ENCODE measurements at regions not wholly inside any gene's neighbourhood (a gene's known extent, or its start where the extent isn't known, plus 50 kb on each side); places are given as distances from the start of the nearest gene placed in this dataset.

GRCh38 chr11:27869701-27870100 lies 169.4 kb upstream of the BDNF start:
- no peak overlapping the region for H3K4me3 Mint-ChIP-seq
- H3K36me3 Mint-ChIP-seq: no peaks in the 10 kb centered on the region
- no peak overlapping the region for H2AFZ ChIP-seq (ENCODE audit: insufficient read depth, low read depth, low read length, poor library complexity, severe bottlenecking)
- H4K20me1 ChIP-seq (ENCODE audit: insufficient read depth, low read length): no peaks in the 10 kb centered on the region
- no peaks in the 10 kb centered on the region for H3K36me3 ChIP-seq (replicated peaks in 1 of 2; ENCODE audit: control insufficient read depth in 1 of 2, insufficient read depth in 2 of 2, low read length in 2 of 2)
- H3K27ac ChIP-seq (ENCODE audit: low read depth in 1 of 2, low read length in 2 of 2): no peak overlapping the region
- peaks cover 0 to 6% (median 2%) of the 10 kb centered on the region in 7 donors for H3K9me3 Mint-ChIP-seq
- intact Hi-C loops (cut with micrococcal nuclease): no loop called here
- H3K4me2 ChIP-seq (replicated peaks; ENCODE audit: extremely low read depth, low read length, poor library complexity, severe bottlenecking): no peak overlapping the region
- H3K4me1 ChIP-seq (ENCODE audit: control insufficient read depth in 1 of 2, insufficient read depth in 2 of 2, low read length in 2 of 2): no peaks in the 10 kb centered on the region
- H3K79me2 ChIP-seq (ENCODE audit: insufficient read depth, low read length): no peaks in the 10 kb centered on the region
- H3K27me3 ChIP-seq (ENCODE audit: control insufficient read depth in 2 of 2, insufficient read depth in 2 of 2, low read length in 2 of 2): no peaks in the 10 kb centered on the region
- no peak for TF ChIP-seq CTCF (IDR thresholded peaks at IDR 0.05)
- peaks cover 0 to 9% (median 1%) of the 10 kb centered on the region in 3 donors for H3K27me3 Mint-ChIP-seq (ENCODE audit: low read depth in 3 of 3)
- no peak overlapping the region for H3K27ac Mint-ChIP-seq
- H3K9me3 ChIP-seq (replicated peaks in 1 of 2; ENCODE audit: control insufficient read depth in 1 of 2, insufficient read depth in 1 of 2, low read length in 2 of 2): no peaks in the 10 kb centered on the region
- H3K4me1 Mint-ChIP-seq: no peaks in the 10 kb centered on the region
- no peak overlapping the region for H3K9ac ChIP-seq (ENCODE audit: insufficient read depth, low read length, poor library complexity, severe bottlenecking)
- no peak for DNase-seq
- H3K4me3 ChIP-seq (replicated peaks in 1 of 3; ENCODE audit: low read depth in 2 of 3, low read length in 3 of 3): no peak overlapping the region

- H3K27me3 Mint-ChIP-seq (ENCODE audit: low read depth in 3 of 3): peaks cover 0 to 8% (median 1%) of the 10 kb centered on the region in 3 donors
- H3K4me3 ChIP-seq (replicated peaks in 1 of 3; ENCODE audit: low read depth in 2 of 3, low read length in 3 of 3): no peak overlapping the region
- TF ChIP-seq CTCF (IDR thresholded peaks at IDR 0.05): no peak
- H3K9me3 Mint-ChIP-seq: peaks cover 0 to 6% (median 2%) of the 10 kb centered on the region in 7 donors
- no peaks in the 10 kb centered on the region for H3K27me3 ChIP-seq (ENCODE audit: control insufficient read depth in 2 of 2, insufficient read depth in 2 of 2, low read length in 2 of 2)
- no peaks in the 10 kb centered on the region for H3K9me3 ChIP-seq (replicated peaks in 1 of 2; ENCODE audit: control insufficient read depth in 1 of 2, insufficient read depth in 1 of 2, low read length in 2 of 2)
- H3K4me2 ChIP-seq (replicated peaks; ENCODE audit: extremely low read depth, low read length, poor library complexity, severe bottlenecking): no peak overlapping the region
- H3K27ac Mint-ChIP-seq: peak overlapping the region in 1 of 7 donors; percentile 9
- H3K4me3 Mint-ChIP-seq: no peak overlapping the region
- no peaks in the 10 kb centered on the region for H3K4me1 ChIP-seq (ENCODE audit: control insufficient read depth in 1 of 2, insufficient read depth in 2 of 2, low read length in 2 of 2)
- no peaks in the 10 kb centered on the region for H3K79me2 ChIP-seq (ENCODE audit: insufficient read depth, low read length)
- no CpG with 5 or more reads among the region's 1 CpG for WGBS (ENCODE audit: insufficient coverage)
- H3K36me3 Mint-ChIP-seq: no peaks in the 10 kb centered on the region
- H2AFZ ChIP-seq (ENCODE audit: insufficient read depth, low read depth, low read length, poor library complexity, severe bottlenecking): no peak overlapping the region
- H3K36me3 ChIP-seq (replicated peaks in 1 of 2; ENCODE audit: control insufficient read depth in 1 of 2, insufficient read depth in 2 of 2, low read length in 2 of 2): no peaks in the 10 kb centered on the region
- intact Hi-C loops (cut with micrococcal nuclease): no loop called here
- H3K27ac ChIP-seq (ENCODE audit: low read depth in 1 of 2, low read length in 2 of 2): no peak overlapping the region
- no peak for DNase-seq
- no peaks in the 10 kb centered on the region for H4K20me1 ChIP-seq (ENCODE audit: insufficient read depth, low read length)
- no peaks in the 10 kb centered on the region for H3K4me1 Mint-ChIP-seq
- no peak overlapping the region for H3K9ac ChIP-seq (ENCODE audit: insufficient read depth, low read length, poor library complexity, severe bottlenecking)
These were observed 168.5 kb upstream of the BDNF start for GRCh38 chr11:27868709-27869108.

All from CD14-positive monocyte (primary cell).